Retinal pigment epithelial cell (primary cell): ENCODE measurements at regions not wholly inside any gene's neighbourhood (a gene's known extent, or its start where the extent isn't known, plus 50 kb on each side); places are given as distances from the start of the nearest gene placed in this dataset.

Experiments used
- DNase-seq: peaks from one replicate; pipeline ENCODE4 v3.0.0-alpha.2; 2010; ENCODE audit warnings: low read depth
- H3K4me3 ChIP-seq: 2 replicates; pipeline ENCODE4 v1.5.1; 2011; ENCODE audit warnings: mild to moderate bottlenecking, low read length, control low read depth, moderate library complexity
- CTCF ChIP-seq: conservative IDR thresholded peaks from 2 replicates; pipeline ENCODE4 v1.5.1; 2011; ENCODE audit warnings: low read depth, low read length, control low read depth, inconsistent platforms

GRCh38 chr4:151620066-151620465, 140.7 kb downstream of the GATB start:
- H3K4me3 ChIP-seq: no peak overlapping the region
- no peak for TF ChIP-seq CTCF
- no peak for DNase-seq
